ENCODE measurements at regions not wholly inside any gene's neighbourhood (a gene's known extent, or its start where the extent isn't known, plus 50 kb on each side); places are given as distances from the start of the nearest gene placed in this dataset.
"Not testable (repeated sequence)": the region's sequence is repeated elsewhere in the genome, so short reads cannot be mapped to it uniquely, and the experiment has no call there.

DNA sequence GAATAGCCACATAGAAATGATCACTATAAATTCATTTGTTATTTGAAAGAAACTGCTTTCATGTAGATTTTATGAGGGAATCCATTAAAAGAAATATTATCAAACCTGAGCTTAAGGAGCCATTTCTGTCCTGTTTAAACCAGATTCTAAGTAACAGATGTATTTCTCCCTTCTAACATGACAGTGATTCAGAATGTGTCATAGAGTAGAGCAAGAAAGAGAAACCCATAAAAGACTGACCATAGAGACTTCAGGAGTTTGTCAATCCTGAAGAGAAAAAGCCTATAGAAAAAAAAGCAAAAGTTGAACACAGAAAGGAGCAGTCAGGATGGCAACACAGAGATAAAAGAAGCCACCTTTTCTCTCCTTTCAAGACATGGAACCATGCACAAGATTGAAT lies 390.6 kb downstream of the PRIM2 start:
- H3K9me3 Mint-ChIP-seq; DNase-seq (ENCODE audit: extremely low spot score, unreplicated experiment); H3K27me3 Mint-ChIP-seq; H3K4me1 Mint-ChIP-seq (ENCODE audit: unreplicated experiment); H3K4me3 Mint-ChIP-seq; H3K36me3 Mint-ChIP-seq; H3K27ac Mint-ChIP-seq: not testable (repeated sequence)

DNA sequence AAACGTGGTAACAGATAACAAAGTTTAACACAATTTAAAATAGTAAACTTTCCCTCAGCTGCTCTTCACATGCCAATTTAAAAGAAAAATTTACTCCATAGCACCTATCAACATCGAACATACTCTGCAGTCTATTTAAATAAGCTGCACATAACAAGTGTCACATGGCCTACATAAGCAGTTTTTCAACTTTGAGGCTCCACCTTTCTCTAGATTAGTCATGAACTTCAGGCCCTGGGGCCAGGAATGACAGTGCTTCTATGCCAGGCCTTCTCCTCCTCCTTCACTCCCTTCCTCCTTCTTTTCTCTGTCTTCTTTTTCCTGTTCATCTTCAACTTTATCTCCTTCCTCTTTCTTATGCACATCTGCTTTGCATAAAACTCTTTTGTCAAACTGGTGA lies 405.1 kb downstream of the PRIM2 start:
- not testable (repeated sequence) for H3K9me3 Mint-ChIP-seq; H3K4me1 Mint-ChIP-seq (ENCODE audit: unreplicated experiment); DNase-seq (ENCODE audit: extremely low spot score, unreplicated experiment); H3K27me3 Mint-ChIP-seq; H3K4me3 Mint-ChIP-seq; H3K27ac Mint-ChIP-seq; H3K36me3 Mint-ChIP-seq

DNA sequence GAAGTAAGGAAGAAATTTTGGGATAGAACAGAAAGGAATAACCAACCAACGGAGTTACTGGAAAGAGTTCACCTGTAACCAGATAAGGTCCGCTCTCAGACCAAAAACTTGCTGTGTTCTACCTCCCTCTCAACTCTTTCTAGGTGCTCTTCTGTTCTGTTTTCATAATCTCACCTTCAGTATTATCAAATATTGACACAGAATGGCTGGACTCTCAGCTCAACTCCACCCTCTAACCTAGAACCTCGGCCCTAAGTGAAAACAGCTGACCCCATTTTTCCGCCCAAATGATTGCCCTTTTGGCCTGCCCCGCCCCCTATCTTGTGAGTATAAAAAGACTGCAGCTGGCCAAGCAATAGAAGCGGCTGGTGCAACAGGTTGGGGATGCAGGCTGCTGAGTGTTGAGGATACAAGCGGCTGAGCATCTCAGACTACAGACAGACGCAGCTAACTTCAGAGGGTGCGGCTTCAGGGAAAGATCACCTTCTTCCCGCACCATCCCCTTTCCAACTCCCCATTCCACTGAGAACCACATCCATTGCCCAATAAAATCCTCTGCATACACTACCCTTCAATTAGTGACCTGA lies 406.5 kb downstream of the PRIM2 start:
- H3K4me1 Mint-ChIP-seq (ENCODE audit: unreplicated experiment); H3K4me3 Mint-ChIP-seq; H3K27ac Mint-ChIP-seq; H3K9me3 Mint-ChIP-seq; DNase-seq (ENCODE audit: extremely low spot score, unreplicated experiment); H3K36me3 Mint-ChIP-seq; H3K27me3 Mint-ChIP-seq: not testable (repeated sequence)

DNA sequence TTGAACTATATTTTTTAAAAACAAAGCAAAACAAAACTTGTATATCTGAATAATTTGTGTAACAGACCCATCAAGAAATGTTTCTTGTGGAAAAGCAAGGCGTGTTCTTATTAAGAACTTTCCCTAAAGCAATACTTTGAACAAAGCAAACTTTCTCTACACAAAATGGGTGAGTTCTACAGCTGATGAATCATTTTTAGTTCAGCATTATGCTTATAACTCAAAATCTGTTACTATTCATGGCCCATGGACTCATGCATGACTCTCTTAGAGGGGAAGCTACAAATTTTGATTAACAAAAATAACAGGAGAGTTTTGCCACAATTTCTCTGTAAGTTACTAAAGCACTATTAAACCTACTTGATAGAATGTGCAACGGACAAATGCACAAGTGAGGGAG lies 412.0 kb downstream of the PRIM2 start:
- not testable (repeated sequence) for H3K36me3 Mint-ChIP-seq; H3K4me1 Mint-ChIP-seq (ENCODE audit: unreplicated experiment); DNase-seq (ENCODE audit: extremely low spot score, unreplicated experiment); H3K9me3 Mint-ChIP-seq; H3K27me3 Mint-ChIP-seq; H3K4me3 Mint-ChIP-seq; H3K27ac Mint-ChIP-seq

- not testable (repeated sequence) for DNase-seq (ENCODE audit: extremely low spot score, unreplicated experiment); H3K4me1 Mint-ChIP-seq (ENCODE audit: unreplicated experiment)
Measured at GRCh38 chr6:57730726-57731125, 413.3 kb downstream of the PRIM2 start.

DNA sequence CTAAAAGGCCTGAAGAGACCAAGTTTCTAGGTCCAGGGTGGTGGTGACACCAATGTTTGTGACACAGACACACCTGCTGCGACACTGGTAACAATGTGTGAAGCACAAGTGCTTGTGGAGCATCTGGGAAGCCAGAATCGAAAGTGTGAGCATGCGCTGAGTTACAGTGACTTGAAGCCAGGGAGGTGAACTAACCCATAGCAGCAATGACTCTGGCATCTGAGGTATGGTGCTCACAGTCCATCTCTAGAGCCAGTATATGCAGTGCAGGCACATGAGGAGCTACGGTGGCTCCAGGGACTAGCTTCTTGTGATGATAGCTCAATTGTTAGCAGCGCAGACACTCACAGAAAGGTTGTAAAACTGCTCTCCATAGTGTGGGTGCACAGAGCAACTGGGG lies 430.3 kb downstream of the PRIM2 start:
- not testable (repeated sequence) for H3K27ac Mint-ChIP-seq; H3K9me3 Mint-ChIP-seq; H3K36me3 Mint-ChIP-seq; H3K4me1 Mint-ChIP-seq (ENCODE audit: unreplicated experiment); DNase-seq (ENCODE audit: extremely low spot score, unreplicated experiment); H3K27me3 Mint-ChIP-seq; H3K4me3 Mint-ChIP-seq

More at GRCh38 chr6:57730726-57731125, 413.3 kb downstream of the PRIM2 start:
- H3K4me3 Mint-ChIP-seq, H3K36me3 Mint-ChIP-seq, H3K27me3 Mint-ChIP-seq, H3K27ac Mint-ChIP-seq, H3K9me3 Mint-ChIP-seq: not testable (repeated sequence)

DNA sequence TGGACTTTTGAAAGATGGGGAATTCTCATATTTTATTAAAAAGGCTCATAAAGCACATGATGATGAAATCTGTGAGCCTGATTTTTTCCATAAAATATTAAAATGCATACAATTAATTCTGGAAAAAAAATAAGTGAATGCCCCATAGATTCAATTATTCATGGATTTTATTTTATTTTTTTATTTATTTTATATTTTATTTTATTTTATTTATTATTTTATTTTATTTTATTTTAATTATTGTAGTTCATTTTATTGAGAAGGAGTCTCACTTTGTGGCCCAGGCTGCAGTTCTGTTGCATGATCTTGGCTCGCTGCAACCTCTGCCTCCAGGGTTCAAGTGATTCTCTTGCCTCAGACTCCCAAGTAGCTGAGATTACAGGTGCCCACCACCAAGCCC lies 442.4 kb downstream of the PRIM2 start:
- H3K9me3 Mint-ChIP-seq; H3K4me3 Mint-ChIP-seq; H3K4me1 Mint-ChIP-seq (ENCODE audit: unreplicated experiment); H3K36me3 Mint-ChIP-seq; H3K27me3 Mint-ChIP-seq; H3K27ac Mint-ChIP-seq; DNase-seq (ENCODE audit: extremely low spot score, unreplicated experiment): not testable (repeated sequence)

DNA sequence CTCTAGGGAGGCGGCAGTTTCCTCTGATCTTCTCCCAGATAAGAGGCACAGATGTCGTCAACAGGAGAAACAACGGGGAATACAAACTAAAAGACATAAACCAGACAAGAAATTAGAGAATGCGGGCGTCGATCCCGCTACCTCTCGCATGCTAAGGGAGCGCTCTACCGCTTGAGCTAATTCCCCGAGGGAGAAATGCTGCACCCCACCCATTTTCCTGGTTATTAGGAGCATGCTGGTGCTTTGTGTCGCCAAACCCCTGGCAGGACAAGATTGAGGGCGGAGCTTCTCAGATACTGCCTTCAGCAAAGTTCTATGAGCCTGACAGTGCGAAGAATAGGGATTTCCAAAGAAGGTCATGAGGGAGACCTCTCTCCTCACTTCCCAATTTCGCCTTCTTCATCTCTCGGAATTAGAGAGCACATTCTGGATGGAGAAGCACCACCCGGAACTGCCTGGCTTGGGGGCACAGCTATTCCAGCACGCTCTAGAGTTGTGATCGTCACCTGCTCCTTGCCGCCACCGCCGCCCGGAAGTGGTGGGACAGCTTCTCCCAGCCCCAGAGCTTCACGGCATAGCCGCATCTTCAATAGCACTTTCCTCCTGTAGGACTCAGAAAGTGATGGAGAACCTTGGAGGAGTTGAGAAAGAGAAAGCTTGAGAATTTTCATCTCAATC lies 475.4 kb downstream of the PRIM2 start:
- not testable (repeated sequence) for DNase-seq (ENCODE audit: extremely low spot score, unreplicated experiment); H3K27ac Mint-ChIP-seq; H3K9me3 Mint-ChIP-seq; H3K4me1 Mint-ChIP-seq (ENCODE audit: unreplicated experiment); H3K4me3 Mint-ChIP-seq; H3K36me3 Mint-ChIP-seq
- peaks cover 50% of the 10 kb centered on the region for H3K27me3 Mint-ChIP-seq

GRCh38 chr6:57793398-57793762 lies 475.9 kb downstream of the PRIM2 start:
- H3K4me1 Mint-ChIP-seq (ENCODE audit: unreplicated experiment); H3K4me3 Mint-ChIP-seq; DNase-seq (ENCODE audit: extremely low spot score, unreplicated experiment): not testable (repeated sequence)

GRCh38 chr6:57799703-57800479 lies 482.5 kb downstream of the PRIM2 start:
- Mint-ChIP-seq H3K4me3 (peak overlapping the region; percentile 71), H3K27me3 (peaks cover 40% of the 10 kb centered on the region)
- DNase-seq (ENCODE audit: extremely low spot score, unreplicated experiment); H3K9me3 Mint-ChIP-seq; H3K4me1 Mint-ChIP-seq (ENCODE audit: unreplicated experiment); H3K27ac Mint-ChIP-seq; H3K36me3 Mint-ChIP-seq: not testable (repeated sequence)

More at GRCh38 chr6:57793398-57793762, 475.9 kb downstream of the PRIM2 start:
- H3K36me3 Mint-ChIP-seq, H3K27ac Mint-ChIP-seq, H3K9me3 Mint-ChIP-seq: not testable (repeated sequence)
- H3K27me3 Mint-ChIP-seq = peaks cover 50% of the 10 kb centered on the region

DNA sequence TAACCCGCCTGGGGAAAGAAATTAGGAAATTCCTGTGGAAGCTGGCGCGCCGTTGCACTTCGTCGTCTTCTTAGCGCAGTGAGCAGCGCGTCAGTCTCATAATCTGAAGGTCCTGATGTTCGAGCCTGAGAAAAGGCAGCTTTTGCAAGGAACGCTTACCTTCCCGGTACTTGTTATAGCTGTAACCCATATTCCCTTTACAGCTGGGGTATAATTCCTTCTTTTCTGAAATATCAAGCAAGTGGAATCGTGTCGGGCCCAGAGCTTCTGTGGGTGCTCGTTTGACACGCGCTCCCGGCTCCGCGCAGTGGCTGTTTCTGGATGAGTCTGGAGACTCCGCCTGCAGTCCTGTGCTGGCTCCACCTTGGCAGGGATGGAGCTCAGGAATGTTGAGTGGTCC lies 491.2 kb downstream of the PRIM2 start:
- H3K36me3 Mint-ChIP-seq; H3K27ac Mint-ChIP-seq; DNase-seq (ENCODE audit: extremely low spot score, unreplicated experiment); H3K9me3 Mint-ChIP-seq; H3K4me3 Mint-ChIP-seq; H3K4me1 Mint-ChIP-seq (ENCODE audit: unreplicated experiment): not testable (repeated sequence)
- H3K27me3 Mint-ChIP-seq = peaks cover 61% of the 10 kb centered on the region

DNA sequence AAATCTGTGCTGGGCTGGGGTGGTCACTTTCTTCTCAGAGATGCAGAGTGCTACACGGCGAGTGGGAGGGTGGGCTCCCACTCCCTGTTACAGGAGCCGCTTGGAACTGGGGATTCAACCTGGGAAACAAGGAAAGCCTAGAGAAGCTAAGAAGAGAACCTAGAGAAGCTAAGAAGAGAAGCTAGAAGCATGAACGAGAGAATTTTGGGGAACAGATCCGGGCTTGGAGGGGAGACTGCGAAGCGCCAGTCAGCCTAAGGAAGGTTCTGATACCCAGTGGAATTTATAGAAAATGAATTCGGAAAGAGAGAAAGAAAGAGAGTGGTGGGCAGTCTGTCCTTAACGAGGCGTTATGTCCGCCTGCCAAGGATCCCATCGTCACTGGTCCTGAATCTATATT lies 492.0 kb downstream of the PRIM2 start:
- H3K4me3 Mint-ChIP-seq; H3K9me3 Mint-ChIP-seq; H3K36me3 Mint-ChIP-seq; DNase-seq (ENCODE audit: extremely low spot score, unreplicated experiment); H3K27ac Mint-ChIP-seq; H3K4me1 Mint-ChIP-seq (ENCODE audit: unreplicated experiment): not testable (repeated sequence)
- H3K27me3 Mint-ChIP-seq = peaks cover 65% of the 10 kb centered on the region

DNA sequence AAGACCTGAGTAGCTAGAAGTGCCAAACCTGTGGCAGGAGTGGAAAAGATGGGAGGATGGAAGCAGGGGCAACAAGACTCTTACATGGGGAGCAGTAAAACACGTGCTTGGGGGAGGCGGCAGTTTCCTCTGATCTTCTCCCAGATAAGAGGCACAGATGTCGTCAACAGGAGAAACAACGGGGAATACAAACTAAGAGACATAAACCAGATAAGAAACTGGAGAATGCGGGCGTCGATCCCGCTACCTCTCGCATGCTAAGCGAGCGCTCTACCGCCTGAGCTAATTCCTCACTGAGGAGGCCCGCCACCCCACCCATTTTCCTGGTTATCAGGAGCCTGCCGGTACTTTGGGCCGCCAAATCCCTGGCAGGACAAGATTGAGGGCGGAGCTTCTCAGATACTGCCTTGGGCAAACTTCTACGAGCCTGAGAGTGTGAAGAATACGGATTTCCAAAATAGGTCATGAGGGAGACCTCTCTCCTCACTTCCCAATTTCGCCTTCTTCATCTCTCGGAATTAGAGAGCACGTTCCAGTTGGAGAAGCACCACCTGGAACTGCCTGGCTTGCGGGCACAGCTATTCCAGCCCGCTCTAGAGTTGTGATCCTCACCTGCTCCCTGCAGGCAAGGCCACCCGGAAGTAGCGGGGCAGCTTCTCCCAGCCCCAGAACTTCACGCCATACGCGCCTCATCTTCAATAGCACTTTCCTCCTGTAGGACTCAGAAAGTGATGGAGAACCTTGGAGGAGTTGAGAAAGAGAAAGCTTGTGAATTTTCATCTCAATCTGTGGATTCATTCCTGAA lies 496.0 kb downstream of the PRIM2 start:
- H3K27ac Mint-ChIP-seq; DNase-seq (ENCODE audit: extremely low spot score, unreplicated experiment); H3K9me3 Mint-ChIP-seq; H3K4me3 Mint-ChIP-seq; H3K4me1 Mint-ChIP-seq (ENCODE audit: unreplicated experiment); H3K36me3 Mint-ChIP-seq: not testable (repeated sequence)
- peaks cover 64% of the 10 kb centered on the region for H3K27me3 Mint-ChIP-seq
